NCI-H2171 (cell line): ENCODE measurements at regions not wholly inside any gene's neighbourhood (a gene's known extent, or its start where the extent isn't known, plus 50 kb on each side); places are given as distances from the start of the nearest gene placed in this dataset.

Experiments
- DNase-seq: peaks from one replicate; lab custom pipeline; 2025; lab: John Stamatoyannopoulos, UW

DNA sequence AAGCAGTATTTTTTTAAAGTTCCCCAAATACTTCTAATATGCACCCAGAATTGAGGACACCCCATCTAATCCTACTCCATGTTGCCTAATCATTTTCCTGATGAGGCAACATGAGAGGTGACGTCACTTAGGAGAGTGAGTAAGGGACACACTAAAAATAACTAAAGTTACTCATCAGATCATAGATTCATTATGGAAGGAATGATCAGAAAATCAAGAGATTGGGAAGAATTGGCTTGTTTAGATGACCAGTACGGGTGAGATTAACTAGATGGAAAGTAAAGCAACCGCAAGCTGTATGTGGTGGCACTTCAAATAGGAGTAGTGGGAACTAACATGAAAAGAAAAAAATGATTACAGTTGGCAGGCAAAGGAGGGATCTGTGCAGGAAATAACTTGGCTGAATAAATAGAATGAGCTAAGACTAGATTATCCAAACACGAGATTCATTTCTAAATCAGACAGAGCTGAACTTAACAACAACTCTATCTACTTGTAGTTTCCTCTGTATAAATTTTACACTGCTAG, 61.4 kb upstream of the CXADR start:
- DNase-seq, result no peak

DNA sequence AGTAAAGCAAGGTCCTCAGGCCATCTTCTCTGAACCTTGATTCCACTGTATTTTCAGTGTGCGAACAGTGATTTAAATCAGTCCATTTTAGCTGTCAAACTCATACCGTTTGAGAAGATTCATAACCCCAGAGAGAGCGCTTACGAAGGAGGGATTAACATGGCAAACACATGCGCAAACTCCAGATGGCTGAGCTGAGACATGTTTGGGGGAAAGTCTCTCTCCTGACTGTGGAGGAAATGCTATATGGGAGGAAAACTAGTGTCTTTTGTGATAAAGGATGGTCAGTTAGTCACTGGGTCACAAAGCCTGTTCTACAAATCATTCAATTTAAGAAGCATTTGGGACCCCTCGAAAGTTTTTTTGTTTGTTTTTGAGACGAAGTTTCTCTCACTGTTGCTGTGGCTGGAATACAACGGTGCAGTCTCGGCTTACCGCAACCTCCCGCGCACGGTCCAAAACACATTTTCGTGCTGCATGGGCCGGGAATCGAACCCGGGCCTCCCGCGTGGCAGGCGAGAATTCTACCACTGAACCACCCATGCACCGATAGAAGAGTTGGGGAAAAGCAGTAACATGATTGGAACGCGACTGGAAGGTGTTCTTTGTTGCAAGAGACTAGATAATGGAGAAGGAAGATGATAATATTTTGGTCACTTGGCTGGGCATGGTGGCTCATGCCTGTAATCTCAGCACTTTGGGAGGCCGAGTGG, 58.4 kb upstream of the CXADR start:
- peak; percentile 27 for DNase-seq

DNA sequence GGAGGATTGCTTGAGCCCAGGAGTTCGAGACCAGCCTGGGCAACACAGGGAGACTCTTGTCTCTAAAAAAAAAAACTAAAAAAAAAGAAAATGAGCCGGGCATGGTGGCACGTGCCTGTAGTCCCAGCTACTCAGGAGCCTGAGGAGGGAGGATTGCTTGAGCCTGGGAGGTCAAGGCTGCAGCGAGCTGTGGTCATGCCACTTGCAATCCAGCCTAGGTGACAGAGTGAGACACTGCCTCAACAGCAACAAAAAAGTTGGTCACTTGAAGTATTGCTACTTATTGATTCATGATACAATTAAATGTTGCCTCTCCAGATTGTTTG, 57.9 kb upstream of the CXADR start:
- DNase-seq, result no peak

DNA sequence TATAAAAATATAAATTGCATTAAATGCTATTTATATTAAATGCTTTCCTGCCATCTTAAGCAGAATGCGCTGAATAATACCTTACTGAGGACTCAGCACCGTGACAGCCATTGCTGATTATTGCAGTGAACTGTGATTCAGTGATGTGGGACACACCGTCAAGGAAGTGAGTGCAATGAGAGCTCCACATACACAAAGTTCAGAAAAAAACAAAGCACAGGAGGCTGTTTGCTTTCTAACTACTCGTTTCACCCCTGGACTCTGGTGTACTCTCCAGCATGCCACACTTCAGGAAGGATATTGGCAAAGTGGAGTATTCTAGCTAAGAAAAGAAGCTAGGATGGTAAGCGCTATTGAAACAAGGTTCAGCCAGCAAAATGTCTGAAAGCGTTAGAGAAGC, 57.4 kb upstream of the CXADR start:
- no peak for DNase-seq

DNA sequence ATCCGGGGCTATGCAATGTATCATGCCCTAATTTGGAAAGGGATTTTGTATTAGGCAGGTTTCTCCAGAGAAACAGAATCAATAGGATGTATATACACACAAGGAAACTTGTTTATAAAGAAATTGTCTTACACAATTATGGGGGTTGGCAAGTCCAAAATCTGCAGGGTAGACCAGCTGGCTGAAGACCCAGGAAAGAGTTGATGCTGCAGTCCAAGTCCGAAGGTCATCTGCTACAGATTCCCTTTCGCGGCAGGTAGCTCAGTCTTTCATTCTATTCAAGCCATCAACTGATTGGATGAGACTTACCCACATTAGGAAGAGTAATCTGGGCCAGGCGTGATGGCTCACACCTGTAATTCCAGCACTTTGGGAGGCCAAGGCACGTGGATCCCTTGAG, 54.6 kb upstream of the CXADR start:
- DNase-seq, result no peak

DNA sequence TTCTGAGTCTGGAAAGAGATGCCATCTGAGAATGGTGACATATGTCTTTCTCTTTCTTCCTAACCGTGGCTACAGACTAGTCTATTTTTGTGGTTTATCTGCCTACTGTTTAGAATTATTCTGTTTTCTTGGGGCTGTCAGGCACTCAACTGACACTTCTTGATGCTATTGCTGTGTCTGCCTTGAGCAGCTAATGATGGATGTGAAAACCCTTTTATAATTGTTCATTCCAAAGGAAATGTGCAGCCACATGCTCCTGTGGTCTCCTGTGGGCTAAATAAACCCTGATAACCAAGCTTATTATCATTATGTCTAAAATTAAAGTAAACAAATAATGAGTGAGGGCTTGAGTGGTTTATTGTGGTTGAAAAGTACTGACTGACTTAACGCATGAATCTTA, 52.7 kb upstream of the CXADR start:
- DNase-seq, result no peak

DNA sequence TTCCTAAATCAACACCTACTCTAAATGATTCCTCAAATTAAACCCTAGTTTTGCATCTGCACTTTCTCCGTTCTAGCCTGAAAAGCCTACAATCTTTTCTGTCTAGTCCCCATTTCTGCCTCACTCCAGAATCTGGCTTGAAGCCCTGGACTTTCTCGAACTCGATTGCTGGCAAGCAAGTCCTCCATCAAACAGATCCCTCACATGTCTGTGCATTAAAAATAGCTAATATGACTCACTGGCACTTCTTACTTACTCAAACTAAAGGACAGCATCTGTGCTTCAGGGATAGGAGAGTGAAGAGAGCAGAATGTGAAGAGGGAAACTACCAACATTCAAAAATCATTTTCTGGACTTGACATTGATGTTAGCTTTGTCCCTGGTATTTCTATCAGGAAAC, 51.8 kb upstream of the CXADR start:
- no peak for DNase-seq

DNA sequence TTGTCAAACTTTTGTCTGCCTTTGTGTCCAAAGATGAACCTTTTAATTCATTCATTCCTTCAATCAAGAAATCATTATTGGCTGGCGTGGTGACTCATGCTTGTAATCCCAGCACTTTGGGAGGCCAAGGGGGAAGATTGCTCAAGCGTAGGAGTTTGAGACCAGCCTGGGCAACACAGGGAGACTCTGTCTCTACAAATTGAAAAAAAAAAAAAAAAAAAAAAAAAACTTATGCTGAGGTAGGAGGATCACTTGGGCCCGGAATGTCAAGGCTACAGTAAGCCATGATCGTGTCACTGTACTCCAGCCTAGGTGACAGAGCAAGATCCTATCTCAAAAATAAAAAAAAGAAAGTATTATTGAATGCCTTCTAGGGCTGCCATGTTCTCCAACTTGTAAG, 51.3 kb upstream of the CXADR start:
- DNase-seq, result no peak

DNA sequence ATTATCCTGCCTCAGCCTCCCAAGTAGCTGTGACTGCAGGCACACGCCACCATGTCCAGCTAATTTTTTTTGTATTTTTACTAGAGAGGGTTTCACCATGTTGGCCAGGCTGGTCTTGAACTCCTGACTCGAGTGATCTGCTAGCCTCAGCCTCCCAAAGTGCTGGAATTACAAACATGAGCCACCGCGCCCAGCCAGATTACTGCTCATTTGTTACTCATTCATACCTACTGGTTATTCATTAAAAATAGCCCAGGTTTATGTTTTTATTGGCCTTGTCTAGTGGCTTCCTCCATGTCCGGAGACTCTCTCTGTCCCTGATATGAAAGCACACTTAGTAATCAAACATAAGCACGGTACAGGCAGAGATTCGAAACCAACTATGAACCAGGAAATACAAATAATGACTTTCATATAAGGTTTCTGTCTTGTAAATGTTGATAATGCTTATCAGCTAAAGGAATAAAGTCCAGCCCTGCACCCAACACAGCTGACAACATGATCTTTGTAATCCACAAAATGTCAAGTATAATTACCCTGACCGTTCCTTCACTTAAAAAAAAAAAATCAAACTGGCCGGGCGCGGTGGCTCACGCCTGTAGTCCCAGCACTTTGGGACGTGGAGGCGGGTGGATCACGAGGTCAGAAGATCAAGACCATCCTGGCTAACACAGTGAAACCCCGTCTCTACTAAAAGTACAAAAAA, 50.4 kb upstream of the CXADR start:
- DNase-seq, result no peak
